AG04450 (cell line): ENCODE measurements at regions not wholly inside any gene's neighbourhood (a gene's known extent, or its start where the extent isn't known, plus 50 kb on each side); places are given as distances from the start of the nearest gene placed in this dataset.

Source experiments
- CTCF ChIA-PET: fragments of 300-600, 350-600 bp; formaldehyde crosslinking; extraction: SDS; loops from one replicate; lab custom pipeline; 2022; ENCODE audit warnings: antibody characterized with exemption, inconsistent platforms; lab: Charles Lee
- POLR2A ChIA-PET: fragments of 350-600 bp; formaldehyde crosslinking; extraction: SDS; loops from one replicate; lab custom pipeline; 2021; ENCODE audit warnings: antibody characterized with exemption, inconsistent platforms; lab: Yijun Ruan, JAX
- DNase-seq: peaks from one replicate; pipeline ENCODE4 v3.0.0-alpha.2; 2011; ENCODE audit warnings: low read depth, low spot score
- H3K27ac ChIP-seq: one replicate; pipeline ENCODE4 v1.5.1; 2012; ENCODE audit warnings: low read depth, low read length, control low read depth
- H3K27me3 ChIP-seq: one replicate; pipeline ENCODE4 v1.6.0; 2012; ENCODE audit warnings: low read length; ENCODE audit not compliant: control insufficient read depth, insufficient read depth
- H3K4me3 ChIP-seq: 2 replicates; pipeline ENCODE4 v1.5.1; 2011; ENCODE audit warnings: mild to moderate bottlenecking, low read depth, low read length, control low read depth
- H3K9me3 ChIP-seq: 2 replicates; pipeline ENCODE4 v1.5.1; 2012; ENCODE audit warnings: low read length; ENCODE audit not compliant: control insufficient read depth, insufficient read depth
- CTCF ChIP-seq: IDR thresholded peaks from 2 replicates; pipeline ENCODE4 v1.5.1; 2011; ENCODE audit warnings: low read depth, low read length, control low read depth, inconsistent platforms

GRCh38 chr2:94958245-94958644 lies 67.3 kb upstream of the MAL start:
- DNase-seq, result no peak
- POLR2A ChIA-PET, result no interaction called here
- CTCF ChIA-PET, result interaction anchor here (0.6 to 1.2 kb wide), 2 partner anchors 15 to 28 kb away, joined by 3 read pairs; no protein-coding TSS in a partner anchor

GRCh38 chr2:94960266-94960665 lies 65.2 kb upstream of the MAL start:
- ChIA-PET POLR2A (no interaction called here), CTCF (no interaction called here)
- no peak for TF ChIP-seq CTCF
- no peak overlapping the region for H3K27ac ChIP-seq
- H3K4me3 ChIP-seq, result no peak overlapping the region
- no peaks in the 10 kb centered on the region for H3K27me3 ChIP-seq
- H3K9me3 ChIP-seq, result no peaks in the 10 kb centered on the region
- DNase-seq, result no peak

More at GRCh38 chr2:94958245-94958644, 67.3 kb upstream of the MAL start:
- Histone ChIP-seq H3K27me3 (no peaks in the 10 kb centered on the region), H3K27ac (no peak overlapping the region), H3K9me3 (no peaks in the 10 kb centered on the region), H3K4me3 (no peak overlapping the region)
- no peak for TF ChIP-seq CTCF

GRCh38 chr2:94960751-94961150 lies 64.8 kb upstream of the MAL start:
- DNase-seq, result no peak
- no peak overlapping the region for H3K27ac ChIP-seq
- ChIA-PET CTCF (interaction anchor here (0.7 to 1.0 kb wide), 2 partner anchors 26 to 62 kb away, joined by 3 read pairs; no protein-coding TSS in a partner anchor), POLR2A (no interaction called here)
- no peak for TF ChIP-seq CTCF
- H3K27me3 ChIP-seq, result no peaks in the 10 kb centered on the region
- H3K9me3 ChIP-seq, result no peaks in the 10 kb centered on the region
- no peak overlapping the region for H3K4me3 ChIP-seq

GRCh38 chr2:94964193-94964592 lies 61.3 kb upstream of the MAL start:
- H3K27me3 ChIP-seq, result no peaks in the 10 kb centered on the region
- H3K9me3 ChIP-seq, result no peaks in the 10 kb centered on the region
- TF ChIP-seq CTCF, result no peak
- ChIA-PET CTCF (no interaction called here), POLR2A (no interaction called here)
- no peak for DNase-seq
- H3K4me3 ChIP-seq, result no peak overlapping the region
- no peak overlapping the region for H3K27ac ChIP-seq

GRCh38 chr2:94966689-94967088 lies 58.8 kb upstream of the MAL start:
- TF ChIP-seq CTCF, result no peak
- CTCF ChIA-PET, result no interaction called here
- H3K27ac ChIP-seq, result no peak overlapping the region

More at GRCh38 chr2:94966689-94967088, 58.8 kb upstream of the MAL start:
- no peak for DNase-seq
- Histone ChIP-seq H3K9me3 (no peaks in the 10 kb centered on the region), H3K4me3 (no peak overlapping the region), H3K27me3 (no peaks in the 10 kb centered on the region)
- POLR2A ChIA-PET, result no interaction called here
